ENCODE measurements at regions not wholly inside any gene's neighbourhood (a gene's known extent, or its start where the extent isn't known, plus 50 kb on each side); places are given as distances from the start of the nearest gene placed in this dataset.
A peak's percentile ranks its signal among the peaks of the same experiment; 100 is the strongest.

DNA sequence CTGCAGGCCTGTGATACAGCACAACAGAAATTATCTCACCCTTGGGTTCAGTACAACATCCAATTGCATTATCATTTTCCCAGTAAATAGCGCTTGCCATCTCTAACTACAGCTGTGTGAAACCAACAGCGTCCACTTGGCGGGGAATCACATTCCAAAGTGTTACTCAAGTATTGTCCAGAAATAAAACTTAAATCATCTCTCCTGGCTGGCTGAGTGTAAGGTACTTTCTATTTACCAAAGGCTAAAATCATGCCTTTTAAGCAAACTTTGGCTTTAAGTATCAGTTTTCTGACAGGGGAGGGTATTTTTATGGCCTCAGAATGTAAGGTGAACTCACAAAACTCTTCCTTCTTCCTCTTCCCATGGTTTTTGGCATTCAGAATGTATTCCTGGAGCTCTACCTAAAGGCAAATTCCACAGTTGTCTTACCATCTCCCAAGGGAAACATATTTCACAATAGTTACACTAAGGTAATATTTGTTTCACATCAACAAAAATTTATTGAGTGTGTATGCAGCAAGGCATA is 205.6 kb upstream of the MPDZ start:
- TF ChIP-seq, protein P1, sequence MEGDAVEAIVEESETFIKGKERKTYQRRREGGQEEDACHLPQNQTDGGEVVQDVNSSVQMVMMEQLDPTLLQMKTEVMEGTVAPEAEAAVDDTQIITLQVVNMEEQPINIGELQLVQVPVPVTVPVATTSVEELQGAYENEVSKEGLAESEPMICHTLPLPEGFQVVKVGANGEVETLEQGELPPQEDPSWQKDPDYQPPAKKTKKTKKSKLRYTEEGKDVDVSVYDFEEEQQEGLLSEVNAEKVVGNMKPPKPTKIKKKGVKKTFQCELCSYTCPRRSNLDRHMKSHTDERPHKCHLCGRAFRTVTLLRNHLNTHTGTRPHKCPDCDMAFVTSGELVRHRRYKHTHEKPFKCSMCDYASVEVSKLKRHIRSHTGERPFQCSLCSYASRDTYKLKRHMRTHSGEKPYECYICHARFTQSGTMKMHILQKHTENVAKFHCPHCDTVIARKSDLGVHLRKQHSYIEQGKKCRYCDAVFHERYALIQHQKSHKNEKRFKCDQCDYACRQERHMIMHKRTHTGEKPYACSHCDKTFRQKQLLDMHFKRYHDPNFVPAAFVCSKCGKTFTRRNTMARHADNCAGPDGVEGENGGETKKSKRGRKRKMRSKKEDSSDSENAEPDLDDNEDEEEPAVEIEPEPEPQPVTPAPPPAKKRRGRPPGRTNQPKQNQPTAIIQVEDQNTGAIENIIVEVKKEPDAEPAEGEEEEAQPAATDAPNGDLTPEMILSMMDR (IDR thresholded peaks at IDR 0.05): no peak
- peak in 2 of 3 donors; percentile 44 to 58 for TF ChIP-seq POLR2AphosphoS5 (IDR thresholded peaks at IDR 0.05)
- no peak for TF ChIP-seq EP300 (IDR thresholded peaks at IDR 0.05)

Measured in suprapubic skin (tissue), 4 donors.